ENCODE measurements at regions not wholly inside any gene's neighbourhood (a gene's known extent, or its start where the extent isn't known, plus 50 kb on each side); places are given as distances from the start of the nearest gene placed in this dataset.
"Not testable (repeated sequence)": the region's sequence is repeated elsewhere in the genome, so short reads cannot be mapped to it uniquely, and the experiment has no call there.

DNA sequence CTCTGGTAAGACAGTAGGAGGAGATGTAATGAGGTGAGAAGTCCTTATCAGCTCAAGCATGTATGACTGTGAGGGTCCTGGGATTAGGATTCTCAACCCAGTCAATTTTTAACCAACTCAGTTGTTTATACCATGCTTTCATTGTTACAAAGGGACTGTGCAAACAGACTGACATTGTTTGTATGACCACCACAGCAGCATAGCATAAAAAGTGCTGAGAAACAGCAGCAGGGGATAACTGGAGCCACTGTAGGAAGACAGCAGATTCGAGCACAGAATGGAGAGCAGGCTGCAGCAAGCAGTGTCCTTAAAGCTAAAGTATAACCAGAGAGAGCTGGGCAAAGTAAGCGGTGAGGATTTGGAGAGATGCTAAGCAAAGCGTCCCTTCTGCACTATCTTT lies 829.5 kb downstream of the REEP3 start:
- H3K18ac ChIP-seq (ENCODE audit: low read length): no peak overlapping the region
- no peak overlapping the region for H2BK120ac ChIP-seq (ENCODE audit: low read depth, low read length)
- H3K79me1 ChIP-seq (ENCODE audit: low read depth, low read length): no peaks in the 10 kb centered on the region
- H3K4me1 ChIP-seq (ENCODE audit: control insufficient read depth in 2 of 2, insufficient read depth in 1 of 2, low read depth in 1 of 2, low read length in 2 of 2): peaks cover 0 to 2% of the 10 kb centered on the region in 2 donors
- no peak overlapping the region for H4K91ac ChIP-seq (ENCODE audit: low read depth, low read length, poor library complexity)
- no peak overlapping the region for H4K8ac ChIP-seq (ENCODE audit: low read depth, low read length)
- no peak overlapping the region for H3K9ac ChIP-seq (ENCODE audit: low read depth, low read length, poor library complexity)
- no peak overlapping the region for H2BK12ac ChIP-seq (ENCODE audit: low read length)
- no peak overlapping the region for H3K23ac ChIP-seq (ENCODE audit: low read depth, low read length, poor library complexity)
- no peaks in the 10 kb centered on the region for H3K27me3 ChIP-seq (ENCODE audit: control insufficient read depth in 3 of 3, insufficient read depth in 3 of 3, low read depth in 1 of 3, low read length in 3 of 3)
- H3K27ac ChIP-seq (replicated peaks; ENCODE audit: low read length): no peak overlapping the region
- H3K9me3 ChIP-seq (replicated peaks in 1 of 2; ENCODE audit: control insufficient read depth in 2 of 2, insufficient read depth in 1 of 2, low read depth in 1 of 2, low read length in 2 of 2): no peaks in the 10 kb centered on the region
- H3K4ac ChIP-seq (ENCODE audit: low read length): no peak overlapping the region
- no CpG with 5 or more reads among the region's 3 CpGs for WGBS, 2 donors (ENCODE audit: extremely low coverage in 2 of 2, insufficient read length in 2 of 2, insufficient replicate concordance in 1 of 2)
- no peak overlapping the region for H3K4me3 ChIP-seq (ENCODE audit: low read length in 2 of 2)
- H2AK5ac ChIP-seq (ENCODE audit: low read depth, low read length): no peak overlapping the region
- H3K4me2 ChIP-seq (ENCODE audit: insufficient read depth, low read length, poor library complexity, severe bottlenecking): no peak overlapping the region
- H2BK15ac ChIP-seq (ENCODE audit: low read length): no peak overlapping the region
- H3K14ac ChIP-seq (ENCODE audit: low read length): no peak overlapping the region
- DNase-seq (ENCODE audit: low spot score): no peak
- H2AFZ ChIP-seq (ENCODE audit: low read length): peak overlapping the region; percentile 43
- no peak overlapping the region for H2BK5ac ChIP-seq (ENCODE audit: low read length)
- no peaks in the 10 kb centered on the region for H3K36me3 ChIP-seq (replicated peaks in 1 of 2; ENCODE audit: control insufficient read depth in 2 of 2, insufficient read depth in 2 of 2, low read length in 2 of 2)

DNA sequence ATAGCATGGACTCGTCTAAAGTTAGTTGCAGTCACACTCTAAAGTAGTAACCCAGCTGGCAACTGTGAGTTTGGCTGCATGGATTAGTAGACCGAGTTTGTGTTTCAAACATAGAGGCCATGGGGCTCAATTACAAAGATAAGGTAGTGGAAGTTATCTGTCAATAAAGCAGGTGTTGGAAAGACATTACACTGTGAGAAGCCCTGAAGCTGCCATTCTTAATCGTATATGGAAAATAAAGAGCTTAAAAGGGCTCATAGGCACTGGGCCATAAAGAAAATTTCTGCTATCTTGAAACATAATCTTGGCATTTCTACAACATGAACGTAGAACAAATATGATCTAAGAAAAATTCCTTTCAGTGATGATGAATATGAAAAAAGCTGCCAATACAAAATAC lies 837.7 kb downstream of the REEP3 start:
- H2BK12ac ChIP-seq (ENCODE audit: low read length): no peak overlapping the region
- no peak overlapping the region for H3K4me3 ChIP-seq (ENCODE audit: low read length in 2 of 2)
- H3K4me2 ChIP-seq (ENCODE audit: insufficient read depth, low read length, poor library complexity, severe bottlenecking): no peak overlapping the region
- no CpG with 5 or more reads among the region's 4 CpGs for WGBS, 2 donors (ENCODE audit: extremely low coverage in 2 of 2, insufficient read length in 2 of 2, insufficient replicate concordance in 1 of 2)
- no peak overlapping the region for H2BK5ac ChIP-seq (ENCODE audit: low read length)
- no peak for DNase-seq (ENCODE audit: low spot score)
- H3K9me3 ChIP-seq (replicated peaks in 1 of 2; ENCODE audit: control insufficient read depth in 2 of 2, insufficient read depth in 1 of 2, low read depth in 1 of 2, low read length in 2 of 2): no peaks in the 10 kb centered on the region
- peaks cover 0 to 2% of the 10 kb centered on the region in 2 donors for H3K4me1 ChIP-seq (ENCODE audit: control insufficient read depth in 2 of 2, insufficient read depth in 1 of 2, low read depth in 1 of 2, low read length in 2 of 2)
- H3K27me3 ChIP-seq (ENCODE audit: control insufficient read depth in 3 of 3, insufficient read depth in 3 of 3, low read depth in 1 of 3, low read length in 3 of 3): no peaks in the 10 kb centered on the region
- H3K14ac ChIP-seq (ENCODE audit: low read length): no peak overlapping the region
- no peaks in the 10 kb centered on the region for H3K36me3 ChIP-seq (replicated peaks in 1 of 2; ENCODE audit: control insufficient read depth in 2 of 2, insufficient read depth in 2 of 2, low read length in 2 of 2)
- no peak overlapping the region for H2AK5ac ChIP-seq (ENCODE audit: low read depth, low read length)
- no peak overlapping the region for H2BK120ac ChIP-seq (ENCODE audit: low read depth, low read length)
- H3K79me1 ChIP-seq (ENCODE audit: low read depth, low read length): no peaks in the 10 kb centered on the region
- no peak overlapping the region for H3K27ac ChIP-seq (replicated peaks; ENCODE audit: low read length)
- no peak overlapping the region for H2AFZ ChIP-seq (ENCODE audit: low read length)
- no peak overlapping the region for H4K91ac ChIP-seq (ENCODE audit: low read depth, low read length, poor library complexity)
- H3K4ac ChIP-seq (ENCODE audit: low read length): no peak overlapping the region
- H4K8ac ChIP-seq (ENCODE audit: low read depth, low read length): no peak overlapping the region
- no peak overlapping the region for H3K9ac ChIP-seq (ENCODE audit: low read depth, low read length, poor library complexity)
- no peak overlapping the region for H2BK15ac ChIP-seq (ENCODE audit: low read length)
- H3K18ac ChIP-seq (ENCODE audit: low read length): no peak overlapping the region
- no peak overlapping the region for H3K23ac ChIP-seq (ENCODE audit: low read depth, low read length, poor library complexity)

DNA sequence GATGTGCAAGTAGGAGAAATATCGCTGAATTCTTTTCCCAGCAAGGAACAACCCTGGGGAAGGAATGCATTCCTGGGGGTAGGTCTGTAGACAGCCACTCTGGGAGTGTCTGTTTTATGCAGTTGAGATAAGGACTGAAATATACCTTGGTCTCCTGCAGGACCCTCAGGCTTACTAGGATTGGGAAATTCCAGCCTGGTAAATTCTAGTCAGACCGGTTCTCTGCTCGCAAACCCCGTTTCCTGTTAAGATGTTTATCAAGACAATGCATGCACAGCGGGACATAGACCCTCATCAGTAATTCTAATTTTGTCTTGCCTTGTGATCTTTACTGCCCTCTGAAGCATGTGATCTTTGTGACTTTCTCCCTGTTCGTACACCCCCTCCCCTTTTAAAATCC lies 839.0 kb downstream of the REEP3 start:
- not testable (repeated sequence) for H3K79me1 ChIP-seq (ENCODE audit: low read depth, low read length); H2BK120ac ChIP-seq (ENCODE audit: low read depth, low read length); H3K4me3 ChIP-seq (ENCODE audit: low read length in 2 of 2); H2BK5ac ChIP-seq (ENCODE audit: low read length); H3K14ac ChIP-seq (ENCODE audit: low read length); DNase-seq (ENCODE audit: low spot score); H4K8ac ChIP-seq (ENCODE audit: low read depth, low read length); H3K23ac ChIP-seq (ENCODE audit: low read depth, low read length, poor library complexity); H3K4ac ChIP-seq (ENCODE audit: low read length); H3K36me3 ChIP-seq (replicated peaks in 1 of 2; ENCODE audit: control insufficient read depth in 2 of 2, insufficient read depth in 2 of 2, low read length in 2 of 2); H3K18ac ChIP-seq (ENCODE audit: low read length); H3K4me1 ChIP-seq (ENCODE audit: control insufficient read depth in 2 of 2, insufficient read depth in 1 of 2, low read depth in 1 of 2, low read length in 2 of 2); H3K27me3 ChIP-seq (ENCODE audit: control insufficient read depth in 3 of 3, insufficient read depth in 3 of 3, low read depth in 1 of 3, low read length in 3 of 3); H3K9me3 ChIP-seq (replicated peaks in 1 of 2; ENCODE audit: control insufficient read depth in 2 of 2, insufficient read depth in 1 of 2, low read depth in 1 of 2, low read length in 2 of 2); H2AK5ac ChIP-seq (ENCODE audit: low read depth, low read length); H3K9ac ChIP-seq (ENCODE audit: low read depth, low read length, poor library complexity); H4K91ac ChIP-seq (ENCODE audit: low read depth, low read length, poor library complexity); H3K4me2 ChIP-seq (ENCODE audit: insufficient read depth, low read length, poor library complexity, severe bottlenecking); H3K27ac ChIP-seq (replicated peaks; ENCODE audit: low read length); H2BK12ac ChIP-seq (ENCODE audit: low read length); H2BK15ac ChIP-seq (ENCODE audit: low read length); H2AFZ ChIP-seq (ENCODE audit: low read length)
- no CpG with 5 or more reads among the region's 6 CpGs for WGBS, 2 donors (ENCODE audit: extremely low coverage in 2 of 2, insufficient read length in 2 of 2, insufficient replicate concordance in 1 of 2)

DNA sequence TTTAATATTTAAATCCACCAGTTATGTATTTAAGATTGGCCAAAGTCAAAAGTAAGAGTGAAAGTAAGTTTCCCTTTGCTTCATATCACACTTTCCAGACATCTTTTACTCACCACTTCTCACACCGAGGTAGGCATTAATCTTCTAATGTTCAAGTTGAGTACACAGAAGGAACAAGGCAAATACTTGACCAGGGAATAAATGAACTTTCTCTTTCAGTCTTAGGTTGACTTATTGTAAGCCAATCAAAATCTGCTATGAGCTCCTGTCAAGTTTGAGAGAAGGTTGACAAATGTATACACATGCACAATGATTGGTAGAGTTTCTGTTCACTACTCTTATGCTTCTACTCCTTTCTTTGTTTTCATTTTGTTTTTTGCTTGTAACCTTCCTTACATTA lies 842.5 kb downstream of the REEP3 start:
- H3K4me3 ChIP-seq (ENCODE audit: low read length in 2 of 2): no peak overlapping the region
- WGBS, 2 donors (ENCODE audit: extremely low coverage in 2 of 2, insufficient read length in 2 of 2, insufficient replicate concordance in 1 of 2): no CpG with 5 or more reads among the region's 1 CpG
- H3K9ac ChIP-seq (ENCODE audit: low read depth, low read length, poor library complexity): no peak overlapping the region
- H2BK15ac ChIP-seq (ENCODE audit: low read length): no peak overlapping the region
- H3K79me1 ChIP-seq (ENCODE audit: low read depth, low read length): no peaks in the 10 kb centered on the region
- no peak overlapping the region for H2AFZ ChIP-seq (ENCODE audit: low read length)
- H3K36me3 ChIP-seq (replicated peaks in 1 of 2; ENCODE audit: control insufficient read depth in 2 of 2, insufficient read depth in 2 of 2, low read length in 2 of 2): no peaks in the 10 kb centered on the region
- no peak overlapping the region for H3K14ac ChIP-seq (ENCODE audit: low read length)
- no peak overlapping the region for H3K27ac ChIP-seq (replicated peaks; ENCODE audit: low read length)
- no peak overlapping the region for H2BK12ac ChIP-seq (ENCODE audit: low read length)
- no peaks in the 10 kb centered on the region for H3K9me3 ChIP-seq (replicated peaks in 1 of 2; ENCODE audit: control insufficient read depth in 2 of 2, insufficient read depth in 1 of 2, low read depth in 1 of 2, low read length in 2 of 2)
- no peak overlapping the region for H3K4me2 ChIP-seq (ENCODE audit: insufficient read depth, low read length, poor library complexity, severe bottlenecking)
- H3K27me3 ChIP-seq (ENCODE audit: control insufficient read depth in 3 of 3, insufficient read depth in 3 of 3, low read depth in 1 of 3, low read length in 3 of 3): no peaks in the 10 kb centered on the region
- H3K4ac ChIP-seq (ENCODE audit: low read length): no peak overlapping the region
- no peak overlapping the region for H4K91ac ChIP-seq (ENCODE audit: low read depth, low read length, poor library complexity)
- H2BK120ac ChIP-seq (ENCODE audit: low read depth, low read length): no peak overlapping the region
- peaks cover 4 to 7% of the 10 kb centered on the region in 2 donors for H3K4me1 ChIP-seq (ENCODE audit: control insufficient read depth in 2 of 2, insufficient read depth in 1 of 2, low read depth in 1 of 2, low read length in 2 of 2)
- H2AK5ac ChIP-seq (ENCODE audit: low read depth, low read length): no peak overlapping the region
- H4K8ac ChIP-seq (ENCODE audit: low read depth, low read length): no peak overlapping the region
- H3K23ac ChIP-seq (ENCODE audit: low read depth, low read length, poor library complexity): no peak overlapping the region
- DNase-seq (ENCODE audit: low spot score): no peak
- no peak overlapping the region for H3K18ac ChIP-seq (ENCODE audit: low read length)
- no peak overlapping the region for H2BK5ac ChIP-seq (ENCODE audit: low read length)

Measured in neuronal stem cell (in vitro differentiated cells).